Myocyte (in vitro differentiated cells): ENCODE measurements at regions not wholly inside any gene's neighbourhood (a gene's known extent, or its start where the extent isn't known, plus 50 kb on each side); places are given as distances from the start of the nearest gene placed in this dataset.

ENCODE experiments used
- DNase-seq: peaks from one replicate; pipeline ENCODE4 v3.0.0-alpha.2; 2012; ENCODE audit warnings: low read depth

GRCh38 chr2:52877703-52878102, 889.9 kb upstream of the CHAC2 start:
- DNase-seq, result no peak

DNA sequence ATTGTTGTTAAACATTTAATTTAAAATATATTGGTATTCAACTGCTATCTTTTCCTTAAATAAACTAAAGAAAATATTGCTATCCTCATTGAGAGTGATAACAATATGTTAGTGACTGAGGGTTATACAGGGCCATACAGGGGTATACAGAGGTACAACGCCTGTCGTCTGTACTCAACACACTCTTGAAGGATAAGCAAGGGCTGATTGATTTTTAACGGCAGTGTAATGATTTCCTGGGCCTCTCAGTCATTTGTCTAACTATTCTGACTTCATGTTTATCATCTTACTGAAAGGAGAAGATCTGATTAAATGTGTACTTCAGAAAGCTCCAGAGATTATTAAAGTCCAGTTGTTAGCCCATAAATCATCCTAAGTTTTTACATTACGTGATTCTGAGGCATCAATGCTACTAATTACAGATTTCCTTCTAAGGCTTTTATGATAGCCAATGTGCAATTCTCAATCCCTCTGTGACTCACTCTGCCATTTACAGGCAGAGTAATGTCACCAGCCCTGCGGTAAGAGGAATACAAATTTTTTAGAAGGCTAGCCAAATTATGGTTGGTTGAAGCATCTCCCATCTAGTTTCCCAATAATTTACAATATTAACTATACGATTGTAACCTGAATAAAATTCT, 893.0 kb upstream of the CHAC2 start:
- DNase-seq, result peak; percentile 18

GRCh38 chr2:52862801-52863200, 904.8 kb upstream of the CHAC2 start:
- DNase-seq, result peak; percentile 1

DNA sequence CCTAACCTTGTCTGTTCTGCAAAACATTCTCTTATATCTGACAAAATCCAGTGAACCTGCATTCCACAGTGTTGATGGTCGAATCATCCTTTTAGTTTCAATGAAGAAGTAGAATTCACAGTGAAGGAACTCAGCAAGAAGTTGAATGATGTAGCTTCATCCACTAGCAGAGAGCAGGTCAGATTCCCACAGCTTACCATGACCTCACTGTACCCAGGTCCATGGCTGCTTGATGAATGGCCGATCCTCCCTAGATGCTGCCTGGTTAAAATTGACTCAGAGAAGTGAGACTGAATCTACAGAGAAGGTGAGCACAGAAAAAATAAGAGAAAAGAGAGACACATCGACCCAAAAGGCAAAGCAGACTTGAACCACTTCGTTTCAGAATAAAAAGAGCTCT, 906.0 kb upstream of the CHAC2 start:
- DNase-seq, result no peak

- no peak for DNase-seq
Measured at GRCh38 chr2:52859065-52859464, 908.5 kb upstream of the CHAC2 start.

DNA sequence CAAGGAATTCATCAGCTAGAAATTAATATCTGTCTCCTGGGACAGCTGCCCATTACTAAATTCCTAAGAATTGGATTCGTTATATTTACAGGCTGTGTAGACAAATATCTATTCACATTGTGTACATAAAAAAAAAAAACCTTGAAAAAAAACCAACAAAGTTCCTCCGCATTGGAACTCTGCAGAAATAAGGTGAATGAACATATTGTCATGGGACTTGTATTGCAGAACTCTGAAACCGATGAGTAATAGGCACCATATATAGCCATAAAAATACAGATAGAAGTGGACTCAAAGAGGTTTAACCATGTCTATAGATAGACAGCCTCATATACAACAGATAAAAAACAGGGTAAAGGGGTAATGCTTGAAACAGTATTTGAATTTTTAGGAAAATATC, 909.9 kb upstream of the CHAC2 start:
- DNase-seq, result no peak

DNA sequence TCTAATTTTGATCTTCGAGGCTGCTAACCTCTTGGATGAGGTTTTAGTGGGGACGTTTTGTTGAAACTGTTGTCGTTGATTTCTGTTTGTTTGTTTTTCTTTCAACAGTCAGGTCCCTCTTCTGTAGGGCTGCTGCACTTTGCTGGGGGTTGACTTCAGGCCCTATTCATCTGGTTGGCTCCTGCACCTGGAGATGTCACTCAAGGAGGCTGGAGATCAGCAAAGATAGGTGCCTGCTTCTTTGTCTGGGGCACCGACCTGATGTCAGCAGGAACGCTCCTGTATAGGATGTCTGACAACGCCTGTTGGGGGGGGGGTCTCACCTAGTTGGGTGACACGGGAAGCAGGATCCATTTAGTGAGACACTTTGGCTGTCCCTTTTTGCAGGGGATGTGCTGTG, 915.6 kb upstream of the CHAC2 start:
- no peak for DNase-seq

DNA sequence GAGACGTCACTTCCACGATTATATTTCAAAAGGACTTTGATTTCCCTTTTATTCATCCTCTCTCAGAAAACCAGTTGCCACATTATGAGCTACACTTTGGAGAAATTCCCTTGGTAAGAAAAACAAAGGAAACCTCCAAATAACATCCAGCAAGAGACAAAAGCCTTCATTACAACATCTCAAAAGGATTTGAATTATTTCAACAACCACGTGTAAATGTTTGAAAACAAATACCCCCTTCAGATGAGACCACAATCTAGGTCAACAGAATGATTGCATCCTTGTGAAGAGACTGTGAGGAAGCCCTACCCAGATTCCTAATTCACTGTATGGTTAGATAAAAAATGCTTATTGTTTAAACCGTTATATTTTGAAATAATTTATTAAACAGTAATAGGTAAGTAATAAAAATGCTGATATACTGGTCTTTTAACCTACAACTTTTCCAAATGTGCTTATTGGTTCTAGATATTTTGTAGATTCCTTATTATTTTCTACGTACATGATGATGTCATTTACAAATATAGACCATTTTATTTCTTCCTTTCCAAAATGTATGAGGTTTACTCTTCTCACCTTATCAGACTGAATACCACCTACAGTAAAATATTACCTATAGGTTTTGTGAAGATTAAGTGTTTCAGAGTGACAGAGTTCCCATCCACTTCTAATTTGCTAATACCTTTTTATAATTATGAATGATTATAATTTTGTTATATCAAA, 922.7 kb upstream of the CHAC2 start:
- no peak for DNase-seq

GRCh38 chr2:52835909-52836308, 931.7 kb upstream of the CHAC2 start:
- no peak for DNase-seq

GRCh38 chr2:52831216-52831615, 936.4 kb upstream of the CHAC2 start:
- DNase-seq, result no peak

DNA sequence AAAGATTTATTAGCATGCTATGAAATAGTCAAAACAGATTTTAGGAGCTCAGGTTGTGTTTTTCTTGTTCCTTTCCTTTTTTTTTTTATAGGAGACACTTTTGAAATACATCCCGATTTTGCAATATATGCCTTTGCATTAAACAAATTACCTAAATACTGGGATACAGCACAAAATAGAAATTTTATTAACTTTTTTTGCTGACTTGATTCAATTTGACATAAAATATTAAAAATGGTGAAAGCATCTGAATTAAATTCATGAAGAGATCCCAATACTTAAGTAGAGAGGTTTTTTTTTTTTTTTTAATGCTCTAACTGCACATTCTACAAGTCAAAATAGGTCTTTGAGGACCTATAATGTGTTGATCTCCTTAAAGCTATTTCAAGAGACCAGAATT, 939.5 kb upstream of the CHAC2 start:
- DNase-seq, result no peak

DNA sequence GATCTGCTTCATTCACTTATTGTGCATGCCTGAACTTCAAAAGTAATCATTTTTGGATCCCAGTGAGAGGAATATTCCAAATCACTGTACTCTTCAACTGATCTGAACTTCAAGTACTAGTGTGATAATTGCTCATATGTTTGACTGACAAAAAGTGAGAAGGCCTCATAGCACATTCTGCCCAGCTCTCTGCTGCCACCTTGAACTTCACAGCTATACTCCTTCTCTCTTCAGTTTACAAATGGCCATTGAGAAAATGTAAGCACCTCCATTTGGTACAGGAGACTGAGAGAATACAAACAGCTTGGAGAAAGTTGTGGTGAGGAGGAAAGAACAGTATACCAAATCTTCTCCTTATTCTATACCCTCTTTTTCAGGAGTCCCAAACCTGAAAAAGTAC, 946.0 kb upstream of the CHAC2 start:
- no peak for DNase-seq

DNA sequence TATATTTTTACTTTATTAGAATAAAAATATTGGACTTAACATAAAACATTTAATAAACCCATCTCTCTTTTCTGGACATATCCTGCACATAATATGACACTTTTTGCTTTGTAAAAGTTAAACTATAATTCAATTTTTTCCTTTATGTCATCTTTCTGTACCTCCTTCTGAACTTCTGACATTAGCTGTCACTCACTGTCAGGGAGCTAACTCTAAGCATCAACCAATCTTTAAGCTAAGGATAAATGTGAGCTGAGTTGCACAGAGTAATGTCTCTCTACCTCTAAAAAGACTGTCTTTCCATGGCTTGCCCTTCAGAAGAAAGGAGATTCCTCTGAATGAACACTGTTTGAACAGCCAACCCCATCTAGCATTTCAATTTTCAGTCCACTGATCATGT, 948.6 kb upstream of the CHAC2 start:
- no peak for DNase-seq

DNA sequence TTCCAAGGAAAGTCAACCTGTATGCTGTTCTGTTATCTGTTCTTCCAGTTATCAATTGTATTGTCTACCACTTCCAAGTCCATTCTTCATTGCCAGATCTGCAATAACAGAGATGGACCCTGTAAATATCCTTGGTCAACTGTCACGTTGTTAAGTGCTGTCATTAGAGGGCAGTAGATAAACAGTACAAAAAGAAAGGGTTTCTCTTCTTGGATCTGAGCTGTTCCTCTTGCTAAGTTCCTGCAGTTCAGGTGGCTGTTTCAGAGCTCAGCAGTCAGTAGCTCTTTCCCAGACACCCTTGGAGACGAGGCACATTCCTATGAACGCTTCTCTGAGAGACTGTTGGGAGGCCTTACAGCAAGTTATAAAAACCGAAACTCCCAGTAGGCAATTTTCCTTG, 957.1 kb upstream of the CHAC2 start:
- peak; percentile 33 for DNase-seq

GRCh38 chr2:52805901-52806410, 961.6 kb upstream of the CHAC2 start:
- DNase-seq, result no peak

GRCh38 chr2:52794581-52794980, 973.0 kb upstream of the CHAC2 start:
- no peak for DNase-seq

DNA sequence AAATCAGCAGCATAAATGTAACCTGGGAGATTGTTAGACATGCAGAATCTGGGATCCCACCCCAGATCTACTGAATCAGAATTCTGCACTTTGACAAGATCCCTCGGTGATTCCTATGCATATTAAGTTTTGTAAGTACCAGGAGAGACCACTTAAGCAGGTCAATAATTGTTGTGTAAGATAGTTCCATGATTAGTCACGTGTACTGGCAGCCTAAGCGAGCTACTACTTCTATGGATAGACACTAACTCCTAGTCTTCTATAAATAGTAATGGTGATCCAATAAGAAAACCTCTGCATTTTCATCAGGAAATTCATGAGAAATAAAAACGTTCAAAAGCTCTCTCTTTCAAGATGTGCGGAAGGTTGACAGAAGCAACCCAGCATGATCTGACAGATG, 988.2 kb upstream of the CHAC2 start:
- no peak for DNase-seq

- DNase-seq, result no peak
Measured at GRCh38 chr2:52776571-52776970, 991.0 kb upstream of the CHAC2 start.

DNA sequence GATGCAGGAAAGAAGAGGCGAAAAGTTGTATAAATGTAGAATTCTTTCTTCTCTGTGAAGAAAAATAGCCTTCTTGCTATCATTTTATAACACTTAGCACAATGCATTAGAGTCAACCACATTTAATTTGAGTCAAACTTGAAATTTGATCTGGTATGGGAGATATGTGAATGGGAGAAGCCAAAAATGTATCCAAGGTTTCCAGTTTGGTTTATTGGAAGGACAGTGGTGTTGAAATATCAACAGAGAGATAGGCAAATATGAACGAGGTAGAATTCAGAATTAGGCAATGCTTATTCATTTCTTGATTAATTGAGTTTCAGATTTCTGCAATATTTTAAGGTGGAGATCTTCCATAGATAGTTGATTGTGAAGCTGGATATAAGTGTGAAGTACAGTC, 991.9 kb upstream of the CHAC2 start:
- DNase-seq, result no peak

DNA sequence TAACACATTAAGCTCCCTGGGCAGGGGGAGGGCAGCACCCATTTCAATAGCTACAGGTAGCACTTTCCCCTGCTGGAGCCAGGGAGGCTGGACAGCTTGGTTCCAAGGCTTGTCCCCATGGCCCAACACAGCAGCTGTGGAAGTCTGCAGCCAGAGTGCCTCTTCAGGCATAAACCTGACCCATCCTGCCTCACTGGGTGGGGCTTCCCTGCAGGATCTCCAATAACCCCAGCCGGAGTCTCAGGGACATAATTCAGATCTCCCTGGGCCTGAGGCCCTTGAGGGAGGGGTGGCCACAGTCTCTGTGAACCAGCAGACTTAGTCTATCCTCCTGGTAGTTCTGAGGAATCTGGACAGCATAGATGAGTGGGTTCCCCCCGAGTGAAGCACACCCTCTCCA, 1001.9 kb upstream of the CHAC2 start:
- no peak for DNase-seq

DNA sequence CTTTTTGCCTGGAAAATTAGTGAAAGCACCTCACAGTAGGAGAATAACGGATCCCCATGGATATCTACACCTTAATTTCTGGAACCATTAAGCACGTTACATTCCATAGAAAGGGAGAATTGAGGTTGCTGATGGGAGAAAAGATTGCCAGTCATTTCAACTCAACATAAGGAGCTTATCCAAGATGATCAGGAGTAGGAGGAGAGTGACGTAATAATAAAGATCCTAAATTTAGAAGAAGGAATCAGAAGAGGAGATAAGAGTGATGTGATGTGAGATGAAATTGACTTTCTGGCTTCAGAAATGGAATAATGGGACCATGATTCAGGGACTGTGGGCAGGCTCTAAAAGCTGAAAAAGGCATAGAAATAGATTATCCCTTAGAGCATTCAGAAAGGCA, 1017.8 kb upstream of the CHAC2 start:
- no peak for DNase-seq

GRCh38 chr2:52745144-52745543, 1022.5 kb upstream of the CHAC2 start:
- DNase-seq, result no peak

- DNase-seq, result no peak
Measured at GRCh38 chr2:52732849-52733395, 1034.7 kb upstream of the CHAC2 start.
